B cell (primary cell): ENCODE measurements at regions not wholly inside any gene's neighbourhood (a gene's known extent, or its start where the extent isn't known, plus 50 kb on each side); places are given as distances from the start of the nearest gene placed in this dataset.

Experiments
- ATAC-seq: fragments of 200-7000 bp; cut with Tn5 transposase; one replicate; pipeline ENCODE4 v1.10.0; 2021; ENCODE audit warnings: low read depth, mild to moderate bottlenecking, moderate number of reproducible peaks, moderate library complexity
- CTCF ChIA-PET: fragments of 350-600 bp; sonication (Branson Sonifier 250); formaldehyde crosslinking; loops from one replicate; lab custom pipeline; 2021; ENCODE audit warnings: antibody characterized with exemption, inconsistent platforms; lab: Charles Lee
- POLR2A ChIA-PET: fragments of 350-600 bp; sonication (Branson Sonifier 250); formaldehyde crosslinking; loops from one replicate; lab custom pipeline; 2021; ENCODE audit warnings: antibody characterized with exemption; lab: Charles Lee
- DNase-seq: peaks from one replicate; pipeline ENCODE4 v3.0.0; 2013
- H2AFZ ChIP-seq: 2 replicates; pipeline ENCODE4 v1.6.1; 2012; ENCODE audit warnings: mild to moderate bottlenecking, low read depth, low read length; ENCODE audit not compliant: insufficient read depth, poor library complexity, severe bottlenecking
- H3K27ac ChIP-seq, 2 donors: 1 replicate in 1 of 2; 2 replicates in 1 of 2; pipeline ENCODE4 v1.5.1; 2012 to 2013; ENCODE audit warnings: low read length in 2 of 2, mild to moderate bottlenecking in 2 of 2, moderate library complexity in 1 of 2
- H3K27me3 ChIP-seq, 4 experiments: fragments of 200-600 bp in 1 of 4; sonication (generic) in 1 of 4; replicated peaks in 1 of 4; 1 replicate in 2 of 4; 2 replicates in 2 of 4; pipeline versions ENCODE4 v1.6.1 to v1.7.0; 2013 to 2016; ENCODE audit warnings: low read length in 3 of 4, mild to moderate bottlenecking in 2 of 4, mixed read lengths in 1 of 4, moderate library complexity in 1 of 4; ENCODE audit not compliant: insufficient read depth in 4 of 4, control insufficient read depth in 3 of 4; ENCODE audit errors: control extremely low read depth in 1 of 4
- H3K36me3 ChIP-seq, 2 experiments: replicated peaks in 1 of 2; 1 replicate in 1 of 2; 2 replicates in 1 of 2; pipeline versions ENCODE4 v1.6.1 to v1.7.1; 2013; ENCODE audit warnings: low read length in 1 of 2; ENCODE audit not compliant: insufficient read depth in 2 of 2, control insufficient read depth in 1 of 2; ENCODE audit errors: control extremely low read depth in 1 of 2, extremely low read depth in 1 of 2
- H3K4me1 ChIP-seq, 2 donors: fragments of 200-600 bp in 1 of 2; sonication (generic) in 1 of 2; 1 replicate in 1 of 2; 2 replicates in 1 of 2; pipeline versions ENCODE4 v1.5.1 to v1.6.1; 2013 to 2017; ENCODE audit warnings: low read length in 2 of 2; ENCODE audit not compliant: control insufficient read depth in 2 of 2, insufficient read depth in 2 of 2
- H3K4me2 ChIP-seq: replicated peaks from 2 replicates; pipeline ENCODE3; 2012; ENCODE audit warnings: mild to moderate bottlenecking, low read depth, low read length; ENCODE audit not compliant: poor library complexity, severe bottlenecking
- H3K4me3 ChIP-seq, 5 experiments: fragments of 200-600 bp in 1 of 5; sonication (generic) in 1 of 5; 1 replicate in 3 of 5; 2 replicates in 2 of 5; pipeline versions ENCODE4 v1.5.1 to v1.7.0; 2011 to 2016; ENCODE audit warnings: low read length in 4 of 5, mild to moderate bottlenecking in 4 of 5, low read depth in 2 of 5, control low read depth in 1 of 5, moderate library complexity in 1 of 5; ENCODE audit not compliant: insufficient read depth in 1 of 5; ENCODE audit errors: control extremely low read depth in 1 of 5, extremely low read depth in 1 of 5
- H3K79me2 ChIP-seq: fragments of 200-600 bp; sonication (generic); one replicate; pipeline ENCODE4 v1.6.0; 2016; ENCODE audit warnings: low read length; ENCODE audit not compliant: control insufficient read depth, insufficient read depth
- H3K9ac ChIP-seq: fragments of 200-600 bp; sonication (generic); 2 replicates; pipeline ENCODE4 v1.6.1; 2017; ENCODE audit warnings: mild to moderate bottlenecking, low read length, moderate library complexity
- H3K9me3 ChIP-seq, 3 donors: one replicate each; pipeline versions ENCODE4 v1.6.1 to v1.7.1; 2013; ENCODE audit warnings: low read length in 2 of 3; ENCODE audit not compliant: control insufficient read depth in 2 of 3, insufficient read depth in 1 of 3; ENCODE audit errors: control extremely low read depth in 1 of 3
- H4K20me1 ChIP-seq: 2 replicates; pipeline ENCODE4 v1.6.0; 2012; ENCODE audit warnings: mild to moderate bottlenecking, low read length; ENCODE audit not compliant: insufficient read depth, control insufficient read depth, poor library complexity, severe bottlenecking
- H3K27ac Mint-ChIP-seq: one replicate; pipeline ENCODE4 v1.8.0; 2021; ENCODE audit warnings: mixed read lengths
- H3K27me3 Mint-ChIP-seq: one replicate; pipeline ENCODE4 v1.8.0; 2021; ENCODE audit warnings: mixed read lengths
- H3K4me1 Mint-ChIP-seq: one replicate; pipeline ENCODE4 v1.8.0; 2021; ENCODE audit warnings: mixed read lengths
- H3K4me3 Mint-ChIP-seq: one replicate; pipeline ENCODE4 v1.8.0; 2021; ENCODE audit warnings: mixed read lengths
- H3K9me3 Mint-ChIP-seq: one replicate; pipeline ENCODE4 v1.8.0; 2022; ENCODE audit warnings: mixed read lengths; ENCODE audit not compliant: insufficient read depth
- EZH2 ChIP-seq: IDR thresholded peaks from 2 replicates; pipeline ENCODE4 v1.6.1; 2012; ENCODE audit warnings: borderline replicate concordance, low read depth, mild to moderate bottlenecking, moderate library complexity, low read length; ENCODE audit not compliant: insufficient read depth, poor library complexity, severe bottlenecking
- WGBS: methylation state at CpG from one replicate; pipeline ENCODE4 v1.1.5; 2013; ENCODE audit warnings: missing lambda C conversion rate; ENCODE audit not compliant: insufficient coverage; 5-methylcytosine and 5-hydroxymethylcytosine counted together
- intact Hi-C: fragments of 100-400 bp; cut with micrococcal nuclease; formaldehyde crosslinking; loops from one replicate; pipeline ENCODE4 v1.10.0; 2022
- TF ChIP-seq, protein P1 (sequence below): fragments of 200-600 bp; IDR thresholded peaks from one replicate; pipeline ENCODE4 v1.8.0; 2022; ENCODE audit warnings: antibody characterized with exemption, mild to moderate bottlenecking

DNA sequence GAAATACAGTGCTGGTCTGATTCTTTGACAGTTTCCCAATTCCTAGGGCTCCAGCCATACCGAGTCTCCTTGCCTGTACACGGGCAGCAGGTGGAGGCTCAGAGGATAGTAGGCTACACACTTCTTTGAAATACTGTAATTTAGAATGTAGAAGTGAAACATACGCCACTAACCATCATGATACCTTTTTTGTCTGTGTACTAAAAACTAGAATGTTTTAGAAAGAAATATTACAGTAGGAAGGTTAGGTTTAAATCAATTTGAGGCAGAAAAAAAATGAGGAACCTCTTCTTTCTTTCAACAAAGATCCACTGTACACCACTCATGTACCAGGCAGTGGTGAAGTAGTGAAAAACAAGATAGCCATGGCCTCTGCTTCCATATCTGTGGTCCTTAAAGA lies 354.7 kb downstream of the MCTP2 start:
- H3K9ac ChIP-seq, result no peak overlapping the region
- DNase-seq (no peak), ATAC-seq (no peak)
- ChIA-PET POLR2A (no interaction called here), CTCF (no interaction called here)
- H3K4me3 Mint-ChIP-seq, result no peak overlapping the region
- no peaks in the 10 kb centered on the region for H3K9me3 Mint-ChIP-seq
- H3K36me3 ChIP-seq, result no peaks in the 10 kb centered on the region
- H3K9me3 ChIP-seq, result no peaks in the 10 kb centered on the region
- TF ChIP-seq EZH2, result no peak
- TF ChIP-seq, protein P1, sequence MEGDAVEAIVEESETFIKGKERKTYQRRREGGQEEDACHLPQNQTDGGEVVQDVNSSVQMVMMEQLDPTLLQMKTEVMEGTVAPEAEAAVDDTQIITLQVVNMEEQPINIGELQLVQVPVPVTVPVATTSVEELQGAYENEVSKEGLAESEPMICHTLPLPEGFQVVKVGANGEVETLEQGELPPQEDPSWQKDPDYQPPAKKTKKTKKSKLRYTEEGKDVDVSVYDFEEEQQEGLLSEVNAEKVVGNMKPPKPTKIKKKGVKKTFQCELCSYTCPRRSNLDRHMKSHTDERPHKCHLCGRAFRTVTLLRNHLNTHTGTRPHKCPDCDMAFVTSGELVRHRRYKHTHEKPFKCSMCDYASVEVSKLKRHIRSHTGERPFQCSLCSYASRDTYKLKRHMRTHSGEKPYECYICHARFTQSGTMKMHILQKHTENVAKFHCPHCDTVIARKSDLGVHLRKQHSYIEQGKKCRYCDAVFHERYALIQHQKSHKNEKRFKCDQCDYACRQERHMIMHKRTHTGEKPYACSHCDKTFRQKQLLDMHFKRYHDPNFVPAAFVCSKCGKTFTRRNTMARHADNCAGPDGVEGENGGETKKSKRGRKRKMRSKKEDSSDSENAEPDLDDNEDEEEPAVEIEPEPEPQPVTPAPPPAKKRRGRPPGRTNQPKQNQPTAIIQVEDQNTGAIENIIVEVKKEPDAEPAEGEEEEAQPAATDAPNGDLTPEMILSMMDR, result no peak
- peaks cover 72% of the 10 kb centered on the region for H3K27me3 Mint-ChIP-seq
- no CpG with 5 or more reads among the region's 3 CpGs for WGBS
- peaks cover 0 to 26% (median 14%) of the 10 kb centered on the region in 4 experiments for H3K27me3 ChIP-seq
- H3K4me3 ChIP-seq, result no peak overlapping the region
- H4K20me1 ChIP-seq, result no peaks in the 10 kb centered on the region
- H3K4me1 ChIP-seq, result no peaks in the 10 kb centered on the region
- H3K79me2 ChIP-seq, result no peaks in the 10 kb centered on the region
- H3K27ac Mint-ChIP-seq, result no peak overlapping the region
- intact Hi-C loops, result no loop called here
- H3K4me2 ChIP-seq, result no peak overlapping the region
- peaks cover 8% of the 10 kb centered on the region for H3K4me1 Mint-ChIP-seq
- H3K27ac ChIP-seq, result no peak overlapping the region
- H2AFZ ChIP-seq, result no peak overlapping the region

DNA sequence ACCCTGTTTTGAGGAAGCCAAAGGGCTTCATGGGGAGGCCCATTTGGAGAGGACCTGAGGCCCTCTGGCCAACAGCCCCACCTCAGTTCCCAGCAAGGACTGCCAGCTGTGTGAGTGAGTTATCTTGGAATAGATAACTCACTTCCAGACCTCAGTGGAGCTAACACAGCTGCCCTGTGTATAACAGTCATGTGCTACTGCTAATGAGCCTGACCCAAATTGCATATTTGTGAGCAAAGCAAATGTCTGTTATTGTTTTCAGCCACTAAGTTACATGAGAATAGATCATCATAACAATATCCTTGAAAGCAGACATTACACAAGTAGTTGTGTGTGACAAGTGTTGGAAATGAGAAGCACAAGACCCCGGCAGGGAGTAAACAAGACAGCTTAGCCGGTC lies 355.8 kb downstream of the MCTP2 start:
- ChIA-PET POLR2A (no interaction called here), CTCF (no interaction called here)
- TF ChIP-seq EZH2, result no peak
- TF ChIP-seq, protein P1, result no peak
- Histone ChIP-seq H3K27me3 (peaks cover 0 to 29% (median 11%) of the 10 kb centered on the region in 4 experiments), H4K20me1 (no peaks in the 10 kb centered on the region), H3K36me3 (no peaks in the 10 kb centered on the region), H3K4me2 (no peak overlapping the region), H3K9ac (no peak overlapping the region), H2AFZ (no peak overlapping the region), H3K4me1 (no peaks in the 10 kb centered on the region), H3K79me2 (no peaks in the 10 kb centered on the region), H3K27ac (no peak overlapping the region), H3K9me3 (no peaks in the 10 kb centered on the region), H3K4me3 (no peak overlapping the region)
- H3K4me3 Mint-ChIP-seq, result no peak overlapping the region
- DNase-seq, result no peak
- intact Hi-C loops, result no loop called here
- no peak for ATAC-seq
- peaks cover 8% of the 10 kb centered on the region for H3K4me1 Mint-ChIP-seq
- H3K27ac Mint-ChIP-seq, result no peak overlapping the region
- 100% methylated on average over 2 of the region's 2 CpGs for WGBS
- no peaks in the 10 kb centered on the region for H3K9me3 Mint-ChIP-seq
- peaks cover 64% of the 10 kb centered on the region for H3K27me3 Mint-ChIP-seq
